PC-9 (cell line): ENCODE measurements at regions not wholly inside any gene's neighbourhood (a gene's known extent, or its start where the extent isn't known, plus 50 kb on each side); places are given as distances from the start of the nearest gene placed in this dataset.

Experiments
- BruUV-seq: library from RNA; stranded (reverse); fragments of 400-500 nt; replicated peaks from 2 replicates; lab custom pipeline; 2021; lab: Mats Ljungman, UMichigan
- CTCF ChIA-PET: fragments of 300-600 bp; sonication (Branson Sonifier 250); formaldehyde crosslinking; loops from one replicate; lab custom pipeline; 2022; ENCODE audit warnings: antibody characterized with exemption; lab: Charles Lee
- POLR2A ChIA-PET: fragments of 300-600 bp; sonication (Branson Sonifier 250); formaldehyde crosslinking; loops from one replicate; lab custom pipeline; 2022; ENCODE audit warnings: antibody characterized with exemption; ENCODE audit not compliant: unreplicated experiment; lab: Charles Lee
- DNase-seq, 2 experiments: peaks; one replicate each; pipeline versions ENCODE4 v3.0.0 to v3.0.0-alpha.2; 2015 to 2022; ENCODE audit warnings: mixed read lengths in 1 of 2
- H2AFZ ChIP-seq: fragments of 200-600 bp; sonication (generic); 2 replicates; pipeline ENCODE4 v1.8.1; 2017; ENCODE audit warnings: antibody characterized with exemption
- H3F3A ChIP-seq: fragments of 200-600 bp; sonication (generic); 2 replicates; pipeline ENCODE4 v1.8.1; 2017; ENCODE audit warnings: antibody characterized with exemption, mild to moderate bottlenecking, low read depth; ENCODE audit not compliant: insufficient read depth
- H3K27ac ChIP-seq: fragments of 200-600 bp; sonication (generic); 2 replicates; pipeline ENCODE4 v1.6.1; 2016; ENCODE audit warnings: mixed run types
- H3K27me3 ChIP-seq: fragments of 200-600 bp; sonication (generic); 2 replicates; pipeline ENCODE4 v1.6.1; 2016; ENCODE audit warnings: low read depth, mixed run types; ENCODE audit not compliant: insufficient read depth
- H3K36me3 ChIP-seq: fragments of 200-600 bp; sonication (generic); 2 replicates; pipeline ENCODE4 v1.6.1; 2016; ENCODE audit warnings: low read depth, mixed run types
- H3K4me1 ChIP-seq: fragments of 200-600 bp; sonication (generic); replicated peaks from 2 replicates; pipeline ENCODE4 v1.6.1; 2016; ENCODE audit warnings: mixed run types; ENCODE audit not compliant: insufficient read depth
- H3K4me2 ChIP-seq: fragments of 200-600 bp; sonication (generic); 2 replicates; pipeline ENCODE4 v1.6.1; 2017; ENCODE audit warnings: mixed run types
- H3K4me3 ChIP-seq: fragments of 200-600 bp; sonication (generic); 2 replicates; pipeline ENCODE4 v1.6.1; 2016; ENCODE audit warnings: mixed run types
- H3K79me2 ChIP-seq: fragments of 200-600 bp; sonication (generic); 2 replicates; pipeline ENCODE4 v1.6.1; 2017; ENCODE audit warnings: low read depth, mixed run types
- H3K9me2 ChIP-seq: fragments of 200-600 bp; sonication (generic); 2 replicates; pipeline ENCODE4 v1.8.1; 2017; ENCODE audit warnings: mild to moderate bottlenecking; ENCODE audit not compliant: insufficient read depth
- H3K9me3 ChIP-seq: fragments of 200-600 bp; sonication (generic); 2 replicates; pipeline ENCODE4 v1.8.1; 2016; ENCODE audit warnings: low read depth; ENCODE audit not compliant: insufficient read depth
- H4K20me1 ChIP-seq: fragments of 200-600 bp; sonication (generic); 2 replicates; pipeline ENCODE4 v1.8.1; 2017; ENCODE audit not compliant: insufficient read depth
- CTCF ChIP-seq: fragments of 200-600 bp; sonication (generic); conservative IDR thresholded peaks from 2 replicates; pipeline ENCODE4 v1.6.1; 2017; ENCODE audit warnings: mixed run types, antibody characterized with exemption, mild to moderate bottlenecking, moderate library complexity
- EZH2 ChIP-seq: fragments of 200-600 bp; sonication (generic); IDR thresholded peaks from 2 replicates; pipeline ENCODE4 v1.8.0; 2017; ENCODE audit warnings: antibody characterized with exemption, low read depth
- intact Hi-C: fragments of 100-400 bp; cut with micrococcal nuclease; formaldehyde crosslinking; loops from one replicate; pipeline ENCODE4 v1.10.0; 2022; ENCODE audit not compliant: unreplicated experiment

- H3K79me2 ChIP-seq: no peaks in the 10 kb centered on the region
- CTCF ChIA-PET: no interaction called here
- intact Hi-C loops: no loop called here
Observed at GRCh38 chr5:126103050-126103449, 320.2 kb upstream of the GRAMD2B start.

GRCh38 chr5:126103868-126104267, 319.3 kb upstream of the GRAMD2B start:
- Histone ChIP-seq H3K27me3 (no peaks in the 10 kb centered on the region), H3K79me2 (no peaks in the 10 kb centered on the region), H3K27ac (no peak overlapping the region), H3K4me3 (no peak overlapping the region), H4K20me1 (no peaks in the 10 kb centered on the region), H3K9me2 (no peaks in the 10 kb centered on the region), H3K36me3 (no peaks in the 10 kb centered on the region), H3K4me2 (no peak overlapping the region), H3K9me3 (no peaks in the 10 kb centered on the region; the same call in 1 of the 2 replicates), H3K4me1 (no peaks in the 10 kb centered on the region), H2AFZ (no peak overlapping the region), H3F3A (no peaks in the 10 kb centered on the region)
- BruUV-seq: no TSS peak
- CTCF ChIA-PET: no interaction called here
- intact Hi-C loops: no loop called here
- DNase-seq: no peak
- TF ChIP-seq EZH2 (no peak), CTCF (no peak)
- POLR2A ChIA-PET: no interaction called here

More at GRCh38 chr5:126103050-126103449, 320.2 kb upstream of the GRAMD2B start:
- Histone ChIP-seq H3K9me2 (no peaks in the 10 kb centered on the region), H3K27ac (no peak overlapping the region), H3K4me3 (no peak overlapping the region), H2AFZ (no peak overlapping the region), H3K9me3 (no peaks in the 10 kb centered on the region; the same call in 1 of the 2 replicates), H3K36me3 (no peaks in the 10 kb centered on the region), H3K4me2 (no peak overlapping the region), H3F3A (no peaks in the 10 kb centered on the region), H3K4me1 (no peaks in the 10 kb centered on the region), H3K27me3 (no peaks in the 10 kb centered on the region), H4K20me1 (no peaks in the 10 kb centered on the region)
- POLR2A ChIA-PET: no interaction called here
- no TSS peak for BruUV-seq
- TF ChIP-seq EZH2: no peak
- no peak for TF ChIP-seq CTCF
- DNase-seq: no peak

- Histone ChIP-seq H3K9me2 (no peaks in the 10 kb centered on the region), H4K20me1 (no peaks in the 10 kb centered on the region), H3K27ac (no peak overlapping the region), H3K36me3 (no peaks in the 10 kb centered on the region), H2AFZ (no peak overlapping the region), H3F3A (no peaks in the 10 kb centered on the region), H3K4me1 (no peaks in the 10 kb centered on the region), H3K4me3 (no peak overlapping the region), H3K9me3 (no peaks in the 10 kb centered on the region; the same call in 1 of the 2 replicates), H3K27me3 (no peaks in the 10 kb centered on the region), H3K4me2 (no peak overlapping the region), H3K79me2 (no peaks in the 10 kb centered on the region)
- TF ChIP-seq EZH2 (no peak), CTCF (no peak)
- CTCF ChIA-PET: no interaction called here
- no peak for DNase-seq
- POLR2A ChIA-PET: no interaction called here
- intact Hi-C loops: no loop called here
- no TSS peak for BruUV-seq
Observed at GRCh38 chr5:126104341-126104740, 318.9 kb upstream of the GRAMD2B start.
